ENCODE measurements at regions not wholly inside any gene's neighbourhood (a gene's known extent, or its start where the extent isn't known, plus 50 kb on each side); places are given as distances from the start of the nearest gene placed in this dataset.

DNA sequence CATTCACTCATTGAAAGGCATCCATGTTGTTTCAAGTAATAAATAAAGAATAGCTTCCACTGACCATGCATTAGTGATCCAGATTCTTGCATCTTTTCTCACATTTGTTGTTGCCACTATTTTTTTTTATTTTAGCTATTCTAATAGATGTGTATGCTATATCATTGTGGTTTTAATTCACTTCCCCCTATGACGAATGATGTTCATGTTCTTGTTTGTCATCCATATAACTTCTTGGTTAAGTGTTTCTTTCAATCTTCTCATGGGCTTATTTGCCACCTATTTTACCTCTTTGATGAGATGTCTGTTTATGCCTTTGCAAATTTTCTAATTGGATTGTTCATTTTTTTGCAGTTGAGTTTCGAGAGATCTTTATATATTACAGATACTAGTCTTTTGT, 681.2 kb downstream of the HDGFL1 start:
- H3K27me3 ChIP-seq (ENCODE audit: control insufficient read depth, insufficient read depth, low read length): no peaks in the 10 kb centered on the region
- no peak overlapping the region for H3K9ac ChIP-seq (ENCODE audit: low read length)

DNA sequence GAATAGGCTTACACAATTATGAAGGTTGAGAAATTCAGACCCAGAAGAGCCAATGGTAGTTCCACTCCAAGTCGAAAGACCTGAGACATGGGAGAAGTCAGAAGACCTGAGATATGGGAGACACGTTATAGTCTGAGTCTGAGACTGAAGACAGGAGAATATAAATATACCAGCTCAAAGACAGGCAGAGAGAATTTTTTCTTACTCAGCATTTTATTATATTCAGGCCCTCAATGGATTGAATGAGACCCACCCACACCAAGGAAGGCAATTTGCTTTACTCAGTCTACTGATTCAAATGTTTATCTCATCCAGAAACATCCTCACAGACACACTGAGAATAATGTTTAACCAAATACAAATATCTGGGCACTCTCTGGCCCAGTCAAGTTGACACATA, 693.5 kb downstream of the HDGFL1 start:
- Histone ChIP-seq H3K4me1 (ENCODE audit: control insufficient read depth, low read depth, low read length) (no peaks in the 10 kb centered on the region), H3K9me3 (ENCODE audit: control insufficient read depth, low read depth, low read length) (peaks cover 11% of the 10 kb centered on the region)

More for the DNA sequence above, 681.2 kb downstream of the HDGFL1 start:
- H3K4me1 ChIP-seq (ENCODE audit: control insufficient read depth, low read depth, low read length): no peaks in the 10 kb centered on the region
- no peaks in the 10 kb centered on the region for H3K9me3 ChIP-seq (ENCODE audit: control insufficient read depth, low read depth, low read length)
- H3K36me3 ChIP-seq (ENCODE audit: control insufficient read depth, low read depth, low read length): no peaks in the 10 kb centered on the region
- no peak overlapping the region for H3K4me3 ChIP-seq (ENCODE audit: low read length)
- H3K27ac ChIP-seq (ENCODE audit: low read length): no peak overlapping the region

GRCh38 chr6:23265270-23265669, 695.9 kb downstream of the HDGFL1 start:
- Histone ChIP-seq H3K27me3 (ENCODE audit: control insufficient read depth, insufficient read depth, low read length) (no peaks in the 10 kb centered on the region), H3K9ac (ENCODE audit: low read length) (no peak overlapping the region), H3K36me3 (ENCODE audit: control insufficient read depth, low read depth, low read length) (no peaks in the 10 kb centered on the region), H3K4me3 (ENCODE audit: low read length) (no peak overlapping the region), H3K9me3 (ENCODE audit: control insufficient read depth, low read depth, low read length) (peaks cover 7% of the 10 kb centered on the region), H3K27ac (ENCODE audit: low read length) (no peak overlapping the region), H3K4me1 (ENCODE audit: control insufficient read depth, low read depth, low read length) (no peaks in the 10 kb centered on the region)

More for the DNA sequence above, 693.5 kb downstream of the HDGFL1 start:
- Histone ChIP-seq H3K9ac (ENCODE audit: low read length) (no peak overlapping the region), H3K27ac (ENCODE audit: low read length) (no peak overlapping the region), H3K36me3 (ENCODE audit: control insufficient read depth, low read depth, low read length) (no peaks in the 10 kb centered on the region), H3K27me3 (ENCODE audit: control insufficient read depth, insufficient read depth, low read length) (no peaks in the 10 kb centered on the region), H3K4me3 (ENCODE audit: low read length) (no peak overlapping the region)

GRCh38 chr6:23266536-23266935, 697.2 kb downstream of the HDGFL1 start:
- Histone ChIP-seq H3K4me3 (ENCODE audit: low read length) (no peak overlapping the region), H3K27ac (ENCODE audit: low read length) (no peak overlapping the region), H3K36me3 (ENCODE audit: control insufficient read depth, low read depth, low read length) (no peaks in the 10 kb centered on the region), H3K4me1 (ENCODE audit: control insufficient read depth, low read depth, low read length) (no peaks in the 10 kb centered on the region), H3K9ac (ENCODE audit: low read length) (no peak overlapping the region), H3K9me3 (ENCODE audit: control insufficient read depth, low read depth, low read length) (no peaks in the 10 kb centered on the region), H3K27me3 (ENCODE audit: control insufficient read depth, insufficient read depth, low read length) (no peaks in the 10 kb centered on the region)

- no peaks in the 10 kb centered on the region for H3K9me3 ChIP-seq (ENCODE audit: control insufficient read depth, low read depth, low read length)
- no peak overlapping the region for H3K27ac ChIP-seq (ENCODE audit: low read length)
- H3K4me3 ChIP-seq (ENCODE audit: low read length): no peak overlapping the region
- no peak overlapping the region for H3K9ac ChIP-seq (ENCODE audit: low read length)
- no peaks in the 10 kb centered on the region for H3K36me3 ChIP-seq (ENCODE audit: control insufficient read depth, low read depth, low read length)
- H3K27me3 ChIP-seq (ENCODE audit: control insufficient read depth, insufficient read depth, low read length): no peaks in the 10 kb centered on the region
- no peaks in the 10 kb centered on the region for H3K4me1 ChIP-seq (ENCODE audit: control insufficient read depth, low read depth, low read length)
These were observed 698.3 kb downstream of the HDGFL1 start for GRCh38 chr6:23267651-23268050.

DNA sequence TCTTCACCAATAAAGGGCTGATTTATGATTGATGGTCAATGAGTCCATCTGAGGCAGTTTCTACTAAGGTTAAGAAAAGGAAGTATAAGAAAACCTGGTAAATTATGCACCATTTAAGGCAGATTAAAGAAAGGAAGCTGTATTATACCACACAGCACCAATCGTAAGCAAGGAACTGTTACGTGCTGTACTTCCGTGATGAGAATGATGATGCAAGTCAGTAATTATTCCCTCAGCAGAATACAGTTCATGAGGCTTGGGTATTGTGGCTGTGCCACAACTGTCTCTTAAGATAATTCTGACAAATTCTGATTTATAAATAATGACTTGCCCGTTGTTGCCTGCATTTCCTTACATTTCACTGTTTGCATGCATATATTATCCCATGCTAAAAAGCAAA, 699.0 kb downstream of the HDGFL1 start:
- Histone ChIP-seq H3K4me1 (ENCODE audit: control insufficient read depth, low read depth, low read length) (no peaks in the 10 kb centered on the region), H3K4me3 (ENCODE audit: low read length) (no peak overlapping the region), H3K36me3 (ENCODE audit: control insufficient read depth, low read depth, low read length) (no peaks in the 10 kb centered on the region), H3K9ac (ENCODE audit: low read length) (no peak overlapping the region), H3K27ac (ENCODE audit: low read length) (no peak overlapping the region), H3K9me3 (ENCODE audit: control insufficient read depth, low read depth, low read length) (no peaks in the 10 kb centered on the region), H3K27me3 (ENCODE audit: control insufficient read depth, insufficient read depth, low read length) (no peaks in the 10 kb centered on the region)

GRCh38 chr6:23269436-23269835, 700.1 kb downstream of the HDGFL1 start:
- no peak overlapping the region for H3K9ac ChIP-seq (ENCODE audit: low read length)
- H3K27ac ChIP-seq (ENCODE audit: low read length): no peak overlapping the region
- H3K36me3 ChIP-seq (ENCODE audit: control insufficient read depth, low read depth, low read length): no peaks in the 10 kb centered on the region
- no peak overlapping the region for H3K4me3 ChIP-seq (ENCODE audit: low read length)
- no peaks in the 10 kb centered on the region for H3K9me3 ChIP-seq (ENCODE audit: control insufficient read depth, low read depth, low read length)
- H3K27me3 ChIP-seq (ENCODE audit: control insufficient read depth, insufficient read depth, low read length): no peaks in the 10 kb centered on the region
- no peaks in the 10 kb centered on the region for H3K4me1 ChIP-seq (ENCODE audit: control insufficient read depth, low read depth, low read length)

GRCh38 chr6:23272536-23272935, 703.2 kb downstream of the HDGFL1 start:
- no peak overlapping the region for H3K4me3 ChIP-seq (ENCODE audit: low read length)
- H3K4me1 ChIP-seq (ENCODE audit: control insufficient read depth, low read depth, low read length): no peaks in the 10 kb centered on the region
- H3K27me3 ChIP-seq (ENCODE audit: control insufficient read depth, insufficient read depth, low read length): no peaks in the 10 kb centered on the region
- H3K9ac ChIP-seq (ENCODE audit: low read length): no peak overlapping the region
- H3K27ac ChIP-seq (ENCODE audit: low read length): no peak overlapping the region
- H3K36me3 ChIP-seq (ENCODE audit: control insufficient read depth, low read depth, low read length): no peaks in the 10 kb centered on the region
- H3K9me3 ChIP-seq (ENCODE audit: control insufficient read depth, low read depth, low read length): no peaks in the 10 kb centered on the region

GRCh38 chr6:23277521-23278179, 708.3 kb downstream of the HDGFL1 start:
- H3K4me1 ChIP-seq (ENCODE audit: control insufficient read depth, low read depth, low read length): no peaks in the 10 kb centered on the region
- no peaks in the 10 kb centered on the region for H3K36me3 ChIP-seq (ENCODE audit: control insufficient read depth, low read depth, low read length)
- H3K9ac ChIP-seq (ENCODE audit: low read length): no peak overlapping the region
- H3K9me3 ChIP-seq (ENCODE audit: control insufficient read depth, low read depth, low read length): no peaks in the 10 kb centered on the region
- H3K27me3 ChIP-seq (ENCODE audit: control insufficient read depth, insufficient read depth, low read length): no peaks in the 10 kb centered on the region
- H3K27ac ChIP-seq (ENCODE audit: low read length): no peak overlapping the region
- H3K4me3 ChIP-seq (ENCODE audit: low read length): no peak overlapping the region

- Histone ChIP-seq H3K27me3 (ENCODE audit: control insufficient read depth, insufficient read depth, low read length) (no peaks in the 10 kb centered on the region), H3K9ac (ENCODE audit: low read length) (no peak overlapping the region), H3K9me3 (ENCODE audit: control insufficient read depth, low read depth, low read length) (no peaks in the 10 kb centered on the region), H3K27ac (ENCODE audit: low read length) (no peak overlapping the region), H3K36me3 (ENCODE audit: control insufficient read depth, low read depth, low read length) (no peaks in the 10 kb centered on the region), H3K4me1 (ENCODE audit: control insufficient read depth, low read depth, low read length) (no peaks in the 10 kb centered on the region), H3K4me3 (ENCODE audit: low read length) (no peak overlapping the region)
These were observed 708.8 kb downstream of the HDGFL1 start for GRCh38 chr6:23278180-23278532.

DNA sequence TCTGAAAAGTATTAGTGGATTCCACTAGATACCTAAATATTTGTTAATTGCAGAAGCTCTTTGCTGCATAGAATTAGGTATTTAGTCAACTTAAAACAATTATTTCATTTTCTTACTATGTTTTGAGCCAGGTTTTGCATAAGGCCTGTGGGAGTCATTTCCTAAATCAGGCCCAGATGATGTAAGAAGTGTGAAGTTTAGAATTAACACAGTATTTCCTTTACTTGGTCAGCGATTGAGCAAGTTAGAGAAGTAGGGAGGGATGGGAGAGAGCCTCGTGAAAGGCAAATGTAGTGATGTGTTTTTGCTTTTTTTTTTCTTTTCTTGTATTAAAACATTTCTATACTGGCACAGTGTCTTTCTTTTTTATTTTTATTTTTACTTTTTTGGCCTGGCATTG, 711.1 kb downstream of the HDGFL1 start:
- Histone ChIP-seq H3K36me3 (ENCODE audit: control insufficient read depth, low read depth, low read length) (no peaks in the 10 kb centered on the region), H3K9me3 (ENCODE audit: control insufficient read depth, low read depth, low read length) (no peaks in the 10 kb centered on the region), H3K27ac (ENCODE audit: low read length) (no peak overlapping the region), H3K9ac (ENCODE audit: low read length) (no peak overlapping the region), H3K4me3 (ENCODE audit: low read length) (no peak overlapping the region), H3K27me3 (ENCODE audit: control insufficient read depth, insufficient read depth, low read length) (no peaks in the 10 kb centered on the region), H3K4me1 (ENCODE audit: control insufficient read depth, low read depth, low read length) (no peaks in the 10 kb centered on the region)

DNA sequence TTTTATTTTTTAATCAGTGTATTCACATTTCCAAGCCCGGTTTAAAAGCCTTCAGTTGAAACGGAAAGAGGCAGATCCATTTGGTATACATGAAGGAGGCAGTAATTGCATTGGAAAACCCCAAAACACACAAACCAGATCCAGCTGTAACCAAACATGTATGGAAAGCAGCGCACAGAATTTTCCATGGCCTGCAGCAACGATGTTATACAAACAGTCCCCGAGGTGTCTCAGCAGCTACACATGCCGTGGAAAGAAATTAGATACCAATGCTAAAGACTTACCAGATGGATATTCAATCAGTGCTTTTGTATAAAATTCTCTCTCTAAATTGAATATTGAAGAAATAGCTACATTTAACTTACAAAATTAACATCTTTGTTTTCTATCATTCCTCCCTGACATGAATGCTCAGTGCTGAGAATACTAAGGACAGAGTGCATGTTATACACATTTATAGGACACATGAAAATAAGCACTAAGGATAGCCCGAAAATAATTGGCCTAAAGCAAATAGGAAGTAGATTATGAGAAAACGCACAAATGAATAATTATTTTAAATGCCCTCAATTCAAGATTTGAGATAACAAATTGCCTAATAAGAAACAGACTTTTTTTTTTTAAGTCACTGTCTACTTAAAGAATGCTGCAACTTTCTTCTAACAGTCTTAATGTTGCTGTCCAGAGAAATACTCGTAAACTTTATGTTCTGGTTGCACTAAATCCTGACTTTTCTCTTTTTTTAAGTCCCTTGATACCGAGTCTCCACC, 713.1 kb downstream of the HDGFL1 start:
- Histone ChIP-seq H3K36me3 (ENCODE audit: control insufficient read depth, low read depth, low read length) (no peaks in the 10 kb centered on the region), H3K27ac (ENCODE audit: low read length) (no peak overlapping the region), H3K4me1 (ENCODE audit: control insufficient read depth, low read depth, low read length) (no peaks in the 10 kb centered on the region), H3K4me3 (ENCODE audit: low read length) (no peak overlapping the region), H3K9ac (ENCODE audit: low read length) (no peak overlapping the region), H3K9me3 (ENCODE audit: control insufficient read depth, low read depth, low read length) (no peaks in the 10 kb centered on the region), H3K27me3 (ENCODE audit: control insufficient read depth, insufficient read depth, low read length) (no peaks in the 10 kb centered on the region)
